AG08395 (cell line): ENCODE measurements at regions not wholly inside any gene's neighbourhood (a gene's known extent, or its start where the extent isn't known, plus 50 kb on each side); places are given as distances from the start of the nearest gene placed in this dataset.

Experiments
- DNase-seq: peaks from one replicate; pipeline ENCODE4 v3.0.0; 2012; ENCODE audit warnings: mixed read lengths, low spot score

DNA sequence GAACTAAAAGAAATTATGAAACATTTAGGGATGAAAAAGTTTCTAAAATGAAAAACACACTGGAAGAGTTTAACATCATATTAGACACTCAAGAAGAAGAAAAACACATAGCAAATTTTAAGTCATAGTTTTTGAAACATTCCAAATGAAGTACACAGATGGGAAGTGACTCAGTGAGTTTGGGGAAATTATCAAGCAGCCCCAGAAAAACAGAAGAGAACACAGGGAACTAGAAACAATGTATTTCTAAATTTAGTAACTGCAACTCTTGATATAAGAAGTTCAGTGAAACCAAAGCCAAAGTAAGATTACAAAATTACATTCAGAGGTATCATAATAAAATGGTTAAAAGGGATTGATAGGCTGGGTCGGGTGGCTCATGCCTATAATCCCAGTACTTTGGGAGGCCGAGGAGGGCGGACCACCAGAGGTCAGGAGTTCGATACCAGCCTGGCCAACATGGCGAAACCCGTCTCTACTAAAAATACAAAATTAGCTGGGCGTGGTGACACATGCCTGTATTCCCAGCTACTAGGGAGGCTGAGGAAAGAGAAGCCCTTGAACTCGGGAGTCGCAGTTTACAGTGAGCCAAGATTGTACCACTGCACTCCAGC is 461.2 kb downstream of the KCTD8 start:
- no peak for DNase-seq

DNA sequence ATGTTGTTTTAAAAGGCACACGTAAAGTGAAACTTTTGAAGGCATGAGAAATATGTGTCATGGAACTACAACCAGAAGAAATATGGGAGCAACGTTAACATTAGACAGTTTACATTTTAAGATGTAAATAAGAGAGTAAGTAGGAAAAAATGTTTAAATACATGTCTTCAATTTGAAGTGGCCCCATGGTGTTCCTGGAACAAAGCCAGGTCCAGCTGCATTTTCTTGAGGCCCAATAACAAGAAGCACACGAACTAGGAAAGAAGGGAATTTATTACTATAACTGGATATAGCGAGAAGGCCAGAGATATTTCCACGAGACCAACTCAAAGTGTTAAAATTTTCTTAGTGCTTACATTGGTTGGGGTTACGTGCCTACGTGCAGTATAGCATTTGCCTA is 458.1 kb downstream of the KCTD8 start:
- DNase-seq: no peak

DNA sequence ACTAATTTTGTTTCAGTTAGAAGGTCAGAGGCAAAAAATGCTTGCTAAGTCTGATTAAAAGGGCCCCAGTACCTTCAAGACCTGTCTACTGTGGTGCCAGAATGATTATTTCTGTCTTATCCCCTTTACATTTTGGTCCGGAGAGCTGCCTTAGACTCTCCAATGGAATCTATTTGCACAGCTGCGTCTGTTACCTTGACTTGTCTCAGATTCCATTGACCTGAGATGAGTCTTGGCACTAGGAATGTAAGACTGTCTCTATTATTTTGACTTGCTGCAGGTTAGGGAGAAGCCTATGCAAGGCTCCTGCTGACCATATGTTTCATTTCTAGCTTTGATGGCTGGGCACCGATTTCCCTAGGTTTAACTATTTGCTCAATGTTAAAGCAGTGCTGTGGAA is 457.6 kb downstream of the KCTD8 start:
- DNase-seq: no peak

DNA sequence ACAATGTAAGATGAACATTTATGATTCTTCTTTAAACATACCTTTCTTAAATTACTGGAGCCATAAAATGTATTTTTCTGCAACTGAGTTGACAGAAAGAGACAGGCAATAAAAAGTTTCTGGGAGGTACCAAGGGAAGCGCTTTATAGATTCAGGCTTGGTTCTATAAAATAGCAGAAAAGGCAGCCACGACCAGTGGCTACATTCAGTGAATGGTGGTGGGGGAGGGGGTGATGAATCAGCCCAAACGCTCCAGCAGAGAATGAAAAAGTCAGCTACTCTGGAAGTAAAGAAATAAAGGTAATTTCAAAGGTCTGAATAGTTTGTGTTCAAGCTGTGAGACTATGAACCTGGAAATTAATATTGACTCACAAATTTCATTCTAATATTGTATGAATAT is 456.1 kb downstream of the KCTD8 start:
- DNase-seq: no peak

DNA sequence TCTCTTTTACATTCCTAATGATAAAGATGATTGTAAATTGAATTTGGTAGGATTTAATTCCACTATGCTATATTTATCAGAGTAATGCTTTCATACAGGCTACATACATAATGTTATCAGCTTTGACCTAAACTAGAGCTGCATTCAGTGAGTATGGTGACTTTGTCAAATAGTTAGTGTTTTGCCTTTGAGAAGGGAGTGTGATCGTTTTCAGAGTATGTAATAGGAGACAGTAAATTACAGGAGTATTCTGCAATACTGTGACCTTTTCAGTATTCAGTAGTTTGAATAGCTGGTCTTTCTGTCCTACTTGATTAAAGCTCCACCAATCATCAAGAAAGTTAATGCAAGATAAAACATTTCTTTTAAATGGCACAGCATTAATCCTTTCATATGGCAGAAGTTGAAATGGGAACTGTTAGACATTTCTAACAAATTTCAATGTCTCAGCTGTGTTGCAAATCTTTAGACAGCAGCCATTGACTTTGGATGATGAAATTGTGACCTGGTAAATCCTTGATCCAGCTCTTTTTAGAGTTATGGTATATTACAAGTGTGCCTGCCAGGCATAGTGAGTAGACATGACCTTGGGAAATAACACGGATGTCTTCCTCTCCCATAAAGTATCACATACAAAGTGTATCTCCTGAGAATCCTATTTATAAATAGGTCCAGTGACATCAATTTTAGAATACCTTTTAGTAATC is 455.3 kb downstream of the KCTD8 start:
- DNase-seq: no peak

DNA sequence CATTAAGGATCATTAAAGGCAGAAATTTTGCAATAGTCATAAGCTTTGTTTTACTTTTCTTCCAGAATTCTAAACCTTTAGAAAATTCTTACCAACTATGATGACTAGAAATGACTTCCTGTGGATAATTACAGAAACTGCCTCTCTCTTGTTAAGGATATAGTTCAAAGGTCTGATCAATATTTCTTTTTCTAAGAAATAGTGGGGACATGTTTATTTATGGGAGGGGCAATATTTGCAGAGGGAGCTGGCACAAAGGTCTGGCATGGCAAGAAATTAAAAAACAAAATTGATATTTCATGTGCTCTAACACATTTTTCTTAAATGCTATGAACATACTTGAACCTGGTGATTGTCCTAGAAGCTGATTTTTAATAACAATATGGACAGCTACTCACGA is 448.9 kb downstream of the KCTD8 start:
- DNase-seq: no peak

DNA sequence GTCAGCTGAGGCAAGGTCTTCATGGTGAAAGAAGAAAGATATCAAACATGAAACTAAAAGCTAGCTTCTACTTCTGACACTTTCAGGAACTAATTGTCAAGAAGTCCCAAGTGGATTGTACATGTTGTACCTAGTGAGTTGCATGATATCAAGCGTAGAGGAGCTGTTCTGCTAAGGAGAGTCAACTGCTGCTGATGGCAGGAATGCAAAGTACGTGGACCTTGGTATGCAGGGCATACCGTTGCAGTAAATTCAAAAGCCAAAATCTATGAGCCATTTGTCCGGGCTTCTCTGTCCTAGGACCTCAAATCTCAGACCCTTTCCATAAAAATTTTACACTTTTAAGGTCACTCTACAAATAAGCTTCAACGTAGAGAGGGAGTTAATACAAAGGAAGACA is 446.2 kb downstream of the KCTD8 start:
- no peak for DNase-seq

DNA sequence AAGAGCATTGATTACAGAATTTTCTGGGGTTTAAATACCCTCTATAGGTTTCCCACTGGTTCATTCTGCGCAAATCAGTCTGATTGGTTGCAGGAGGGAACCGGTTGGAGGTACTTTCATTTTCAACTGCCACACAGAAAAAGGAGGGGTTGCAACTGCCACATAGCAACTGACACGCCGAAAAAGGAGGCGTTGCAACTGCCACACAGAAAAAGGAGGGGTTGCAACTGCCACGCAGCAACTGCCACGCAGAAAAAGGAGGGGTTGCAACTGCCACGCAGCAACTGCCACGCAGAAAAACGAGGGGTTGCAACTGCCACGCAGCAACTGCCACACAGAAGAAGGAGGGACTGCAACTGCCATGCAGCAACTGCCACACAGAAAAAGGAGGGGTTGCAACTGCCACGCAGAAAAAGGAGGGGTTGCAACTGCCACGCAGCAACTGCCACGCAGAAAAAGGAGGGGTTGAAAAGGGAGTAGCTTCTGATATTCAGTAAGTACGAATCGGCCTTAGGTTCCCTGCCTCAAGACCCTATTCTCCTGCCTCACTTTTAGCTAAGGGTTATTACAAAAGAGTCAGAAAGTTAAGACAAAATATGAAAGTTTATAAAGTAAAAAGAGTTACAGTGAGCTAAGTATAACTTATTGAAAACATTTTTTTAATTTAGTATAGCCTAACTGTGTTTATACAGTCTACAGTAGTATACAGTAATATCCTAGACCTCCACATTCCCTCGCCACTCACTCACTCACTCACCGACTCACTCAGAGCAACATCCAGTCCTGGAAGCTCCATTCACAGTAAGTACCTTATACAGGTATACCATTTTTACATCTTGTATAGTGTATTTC is 431.8 kb downstream of the KCTD8 start:
- no peak for DNase-seq

DNA sequence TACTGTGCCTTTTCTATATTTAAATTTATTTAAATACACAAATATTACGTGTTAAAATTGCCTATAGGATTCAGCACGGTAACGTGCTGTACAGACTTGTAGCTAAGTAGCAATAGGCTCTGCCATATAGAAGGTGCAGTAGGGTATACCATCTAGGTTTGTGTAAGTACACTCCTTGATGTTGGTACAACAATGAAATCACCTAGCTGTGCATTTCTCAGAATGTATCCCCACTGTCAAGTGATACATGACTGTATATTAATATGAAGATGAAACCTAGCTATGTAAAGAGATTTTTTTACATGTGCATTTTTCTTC is 431.2 kb downstream of the KCTD8 start:
- DNase-seq: no peak

DNA sequence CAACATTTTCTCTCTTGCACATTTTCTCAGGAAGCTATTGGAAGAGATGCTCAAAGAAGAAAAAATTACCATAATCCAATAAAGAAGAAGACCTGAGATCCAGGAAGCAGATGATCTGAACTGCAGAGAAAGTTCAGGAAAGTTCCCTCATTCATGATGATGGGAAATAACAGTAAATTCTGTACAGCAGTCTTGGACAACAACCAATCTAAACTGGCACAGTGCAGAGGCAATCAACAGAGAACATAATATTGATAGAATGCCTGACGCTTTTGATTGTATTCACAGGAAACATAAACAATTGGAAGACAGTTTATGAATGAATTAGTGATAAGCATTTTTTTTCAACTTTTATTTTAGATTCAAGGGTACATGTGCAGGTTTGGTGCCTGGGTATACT is 428.9 kb downstream of the KCTD8 start:
- DNase-seq: no peak

DNA sequence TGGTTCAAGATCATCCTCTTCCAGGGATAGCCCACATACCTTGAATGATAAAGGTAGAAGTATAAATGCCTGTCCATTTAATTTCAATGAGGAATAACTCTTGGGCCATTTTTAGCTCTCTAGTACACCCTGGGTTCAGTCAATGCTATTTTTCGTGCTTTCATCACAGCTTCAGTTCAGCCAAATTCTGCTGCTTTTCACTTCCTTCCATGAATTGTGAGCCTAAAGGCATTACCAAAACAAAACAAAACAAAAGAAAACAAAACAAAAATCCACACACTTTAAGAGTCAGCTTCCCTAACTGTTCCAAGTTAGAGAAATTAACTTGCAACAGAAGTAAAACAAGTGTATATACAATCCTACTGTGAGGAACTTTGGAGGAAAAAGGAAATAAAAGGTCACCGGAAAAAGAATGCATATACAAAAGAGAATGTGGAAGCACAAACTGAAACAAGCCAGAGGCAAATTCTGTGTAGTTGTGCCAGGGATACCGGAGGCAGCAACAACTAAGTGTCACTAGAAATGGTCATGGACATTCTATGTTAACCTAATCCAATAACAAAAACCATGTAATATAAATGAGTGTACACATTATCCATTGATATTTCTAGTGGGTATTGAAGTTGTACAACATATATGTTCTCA is 423.1 kb downstream of the KCTD8 start:
- DNase-seq: no peak

DNA sequence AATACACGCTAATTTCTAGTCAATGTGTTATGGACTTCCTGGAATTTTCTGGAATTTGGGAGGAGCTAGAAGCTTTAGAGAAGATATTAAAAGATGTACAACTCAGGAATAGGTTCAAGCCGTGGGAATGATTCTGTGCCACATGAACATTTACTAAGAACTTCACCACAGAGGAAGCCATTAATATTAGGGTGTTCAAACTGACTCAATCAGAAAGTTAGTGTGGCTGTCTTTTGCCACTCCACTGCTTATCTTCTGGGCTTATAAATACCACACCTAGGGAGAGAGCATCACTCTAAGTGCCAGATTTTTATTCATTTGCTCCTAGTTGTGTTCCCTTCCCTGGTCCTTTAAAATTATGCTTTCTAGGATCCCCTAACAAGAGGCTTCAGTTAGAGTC is 409.8 kb downstream of the KCTD8 start:
- no peak for DNase-seq

DNA sequence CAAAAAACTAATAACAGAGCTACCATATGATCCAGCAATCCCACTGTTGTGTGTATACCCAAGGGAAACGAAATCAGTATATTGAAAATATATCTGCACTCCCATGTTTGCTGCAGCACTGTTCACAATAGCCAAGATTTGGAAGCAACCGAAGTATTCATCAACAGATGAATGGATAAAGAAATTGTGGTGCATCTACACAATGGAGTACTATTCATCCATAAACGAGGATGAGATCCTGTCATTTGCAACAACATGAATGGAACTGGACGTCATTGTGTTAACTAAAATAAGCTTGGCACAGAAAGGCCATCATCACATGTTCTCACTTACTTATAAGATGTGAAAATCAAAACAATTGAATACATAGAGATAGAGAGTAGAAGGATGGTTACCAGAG is 402.1 kb downstream of the KCTD8 start:
- no peak for DNase-seq

DNA sequence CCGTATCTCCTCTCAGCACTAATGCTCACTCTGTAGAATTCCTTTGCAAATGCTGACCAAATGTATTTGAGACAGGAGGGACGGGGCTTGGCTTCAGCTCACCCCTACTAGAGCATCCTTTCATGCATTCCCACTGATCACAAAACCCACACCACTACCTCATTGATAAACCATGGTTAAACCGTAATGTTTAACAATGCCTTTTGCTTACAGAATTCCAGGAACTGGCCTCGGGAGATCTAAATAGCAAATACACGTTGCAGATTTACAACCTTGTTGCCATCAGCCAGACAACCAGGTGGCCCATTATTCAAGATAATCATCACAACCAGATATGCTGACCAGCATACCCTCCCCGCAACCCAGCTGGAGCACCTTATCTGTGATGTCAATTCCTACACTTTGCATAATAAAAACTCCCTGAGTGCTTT is 391.9 kb downstream of the KCTD8 start:
- no peak for DNase-seq

DNA sequence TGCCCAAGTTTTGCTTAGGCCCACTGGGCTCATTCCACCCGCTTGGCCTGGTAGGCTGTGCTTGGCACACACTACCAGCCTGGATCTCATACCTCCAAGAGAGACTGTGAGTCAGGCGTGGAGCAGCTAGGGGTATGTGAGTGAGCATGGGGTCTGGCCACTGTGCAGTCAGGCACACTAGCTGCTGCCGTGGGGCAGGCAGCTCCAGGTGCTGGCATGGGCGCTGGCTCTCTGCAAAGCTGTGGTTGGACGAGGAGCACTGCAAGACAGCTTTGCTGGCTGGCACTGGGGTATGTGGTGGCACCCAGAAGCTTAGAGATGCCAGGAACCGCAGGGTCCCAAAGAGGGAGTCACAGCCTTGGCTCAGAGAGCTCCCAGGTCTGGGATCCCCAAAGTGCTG is 377.8 kb downstream of the KCTD8 start:
- no peak for DNase-seq

DNA sequence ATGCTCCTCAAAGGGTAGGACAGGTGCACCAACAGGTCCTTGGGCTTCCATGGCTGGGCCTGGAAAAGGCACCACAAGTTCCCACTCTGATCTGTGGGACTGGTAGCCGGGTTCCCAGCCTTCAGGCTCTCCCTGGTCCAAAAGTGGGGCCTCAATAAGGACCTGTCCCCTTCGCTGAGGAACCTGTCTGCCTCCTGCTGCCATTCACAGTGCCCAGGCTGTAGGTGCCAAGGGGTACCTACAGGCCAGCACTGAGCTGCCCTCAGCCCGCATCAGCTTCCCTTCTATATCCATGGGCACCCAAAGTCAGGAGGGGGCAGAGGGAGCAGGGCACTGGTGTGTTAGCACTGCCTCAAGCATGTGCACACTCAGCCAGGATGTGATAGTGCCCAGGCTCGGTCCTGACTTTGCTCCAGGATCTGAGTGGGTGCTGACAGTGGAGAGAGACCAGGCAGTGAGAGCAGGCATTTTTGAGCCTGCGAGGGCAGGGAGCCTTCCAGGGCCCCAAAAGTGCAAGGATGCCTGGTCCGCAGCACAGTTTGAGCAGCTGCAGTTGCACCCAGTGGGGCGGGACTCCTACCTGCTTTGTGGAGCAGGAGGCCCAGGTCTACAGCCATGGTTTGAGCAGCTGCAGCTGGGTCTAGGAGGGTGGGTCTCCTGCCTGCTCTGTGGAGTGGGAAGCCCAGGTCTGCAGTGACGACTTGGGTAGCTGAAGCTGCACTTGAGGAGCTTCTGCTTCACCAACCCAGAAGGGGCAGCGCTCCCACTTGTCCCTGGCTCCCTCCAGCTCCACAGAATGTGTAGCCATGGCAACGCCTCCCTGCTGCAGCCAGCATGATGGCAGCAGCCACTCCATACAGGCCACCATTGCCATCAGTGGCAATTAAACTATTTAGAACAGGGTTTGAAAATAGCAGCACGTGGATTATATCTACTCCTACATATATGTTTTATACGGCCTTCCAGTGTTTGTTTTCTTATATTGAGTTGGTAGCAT is 376.4 kb downstream of the KCTD8 start:
- no peak for DNase-seq

DNA sequence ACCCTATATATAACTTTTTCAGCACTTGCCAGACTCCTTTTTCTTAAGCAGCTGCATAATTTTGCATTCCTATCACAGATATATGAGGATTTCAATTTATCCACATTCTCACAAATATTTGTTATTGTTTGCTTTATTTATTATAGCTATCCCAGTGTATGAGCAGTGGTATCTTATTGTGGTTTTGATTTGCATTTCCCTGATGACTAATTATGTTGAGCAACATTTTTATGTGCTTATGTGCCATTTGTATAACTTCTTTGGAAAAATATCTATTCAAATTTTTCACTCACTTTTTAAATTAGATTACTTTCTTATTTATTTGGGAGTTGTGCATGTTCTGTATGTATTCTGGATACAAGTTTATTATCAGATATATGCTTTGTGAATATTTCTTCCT is 361.9 kb downstream of the KCTD8 start:
- DNase-seq: no peak

DNA sequence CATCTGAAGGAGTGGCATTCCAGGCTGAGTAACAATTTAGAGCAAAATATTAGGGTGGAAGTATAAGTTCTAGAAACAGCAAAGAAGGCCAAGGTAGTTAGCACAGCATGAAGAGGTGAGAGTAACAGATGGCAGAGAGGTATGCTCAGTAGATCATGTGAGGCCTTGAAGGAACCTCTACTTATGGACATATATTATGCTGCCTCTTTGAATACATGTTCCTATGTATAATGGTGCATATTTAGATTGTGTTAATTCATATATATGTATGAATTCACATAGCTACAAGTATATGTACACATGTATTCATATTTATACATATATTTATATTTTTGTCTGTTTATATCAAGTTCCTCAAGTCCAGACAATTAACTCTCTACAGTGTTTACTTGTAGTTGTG is 355.2 kb downstream of the KCTD8 start:
- no peak for DNase-seq

DNA sequence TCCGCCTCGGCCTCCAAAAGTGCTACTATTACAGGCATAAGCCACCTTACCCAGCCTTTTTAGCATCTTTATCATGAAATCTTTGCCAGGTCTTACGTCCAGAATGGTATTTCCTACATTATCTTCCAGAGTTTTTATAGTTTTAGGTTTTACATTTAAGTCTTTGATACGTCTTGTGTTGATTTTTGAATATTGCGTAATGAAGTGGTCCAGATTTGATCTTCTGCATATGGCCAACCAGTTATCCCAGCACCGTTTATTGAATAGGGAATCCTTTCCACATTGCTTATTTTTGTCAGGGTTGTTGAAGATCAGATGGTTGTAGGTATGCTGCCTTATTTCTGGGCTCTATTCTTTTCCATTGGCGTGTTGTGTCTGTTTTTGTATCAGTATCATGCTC is 349.6 kb downstream of the KCTD8 start:
- DNase-seq: no peak

DNA sequence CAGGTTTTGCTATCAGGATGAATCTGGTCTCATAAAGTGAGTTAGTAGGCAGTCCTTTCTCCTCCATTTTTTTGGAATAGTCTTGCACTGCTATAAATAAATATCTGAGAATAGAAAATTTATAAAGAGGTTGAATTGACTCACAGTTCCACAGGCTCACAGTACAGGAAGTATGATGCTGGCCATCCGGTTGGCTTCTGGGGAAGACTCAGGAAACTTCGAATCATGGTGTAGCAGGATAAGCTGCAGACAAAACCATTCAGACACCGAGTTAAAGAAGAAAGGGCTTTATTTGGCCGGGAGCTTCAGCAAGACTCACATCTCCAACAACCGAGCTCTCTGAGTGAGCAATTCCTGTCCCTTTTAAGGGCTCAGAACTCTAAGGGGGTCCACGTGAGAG is 348.2 kb downstream of the KCTD8 start:
- no peak for DNase-seq

DNA sequence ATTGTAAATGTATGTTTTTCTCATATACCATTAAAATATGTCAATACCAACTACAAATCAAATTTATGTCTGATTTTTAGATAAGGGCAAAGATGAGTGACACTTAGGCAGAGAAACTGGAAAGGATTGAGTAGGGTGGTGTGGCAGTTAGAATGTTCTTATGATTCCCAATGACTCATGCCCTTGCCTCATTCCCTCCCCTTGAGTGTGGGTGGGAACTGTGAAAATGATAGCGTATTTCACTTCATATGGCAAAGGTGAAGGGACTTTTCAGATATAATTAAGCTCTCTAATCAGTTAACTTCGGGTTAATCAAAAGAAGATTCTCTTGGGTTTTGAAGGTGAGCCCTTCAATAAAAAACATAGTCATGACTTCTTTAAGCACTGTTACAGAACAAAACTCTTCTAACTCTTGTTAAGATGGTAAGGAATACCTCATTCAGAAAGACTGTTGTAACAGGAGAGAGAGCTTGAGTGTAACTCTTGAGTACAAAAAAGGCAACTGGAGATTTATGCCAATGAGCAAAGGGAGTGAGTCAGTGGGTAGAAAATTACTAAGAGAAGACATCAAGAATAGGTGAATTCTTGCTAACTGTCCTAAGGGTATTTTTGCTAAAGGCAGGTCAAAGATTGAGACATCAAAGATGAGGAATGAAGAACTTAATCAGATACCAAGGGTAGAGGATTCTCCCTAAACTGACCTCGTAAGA is 329.5 kb downstream of the KCTD8 start:
- DNase-seq: no peak
